Activated gamma-delta T cell treated with anti-CD3 and anti-CD28 coated beads, Interleukin-2, amount 50 U/mL, for 16 hours (primary cell): ENCODE measurements at regions not wholly inside any gene's neighbourhood (a gene's known extent, or its start where the extent isn't known, plus 50 kb on each side); places are given as distances from the start of the nearest gene placed in this dataset.

ENCODE experiments used
- DNase-seq: peaks from one replicate; pipeline ENCODE4 v3.0.0-alpha.2; 2020; ENCODE audit warnings: low read depth

- no peak for DNase-seq
These were observed 225.6 kb upstream of the HMGA2 start for GRCh38 chr12:65598688-65599087.

- DNase-seq = no peak
These were observed 222.1 kb upstream of the HMGA2 start for GRCh38 chr12:65602253-65602609.

DNA sequence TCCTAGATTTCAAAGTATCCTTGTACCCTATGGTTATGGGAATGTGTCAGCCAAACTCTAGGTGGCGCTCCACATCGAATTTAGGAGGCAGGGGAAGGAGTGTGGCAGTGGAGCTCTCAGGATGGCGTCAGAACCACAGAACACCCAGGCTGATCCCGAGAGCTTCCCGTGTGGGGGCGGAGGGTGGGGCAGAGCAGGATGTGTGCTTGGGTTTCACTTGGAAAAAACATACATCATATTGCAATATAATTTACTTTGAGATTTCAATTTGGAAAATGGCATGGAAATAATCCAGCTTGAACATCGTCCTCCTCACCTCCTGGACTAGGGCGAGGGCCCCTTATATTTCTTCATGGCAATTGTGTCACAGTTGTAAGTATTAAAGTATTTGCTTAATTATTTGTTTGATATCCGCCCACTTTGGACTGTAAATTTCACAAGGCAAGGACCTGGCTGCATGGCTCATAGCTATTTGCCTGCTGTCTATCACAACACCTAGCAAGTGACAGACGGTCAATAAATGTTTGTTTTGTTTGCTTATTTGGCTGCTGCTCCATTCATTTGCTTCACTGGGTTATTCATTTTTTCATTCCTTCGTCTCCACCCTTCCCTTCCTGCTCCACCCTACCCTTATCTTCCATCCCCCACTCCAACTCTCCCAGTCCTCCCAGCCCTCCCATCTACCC, 221.5 kb upstream of the HMGA2 start:
- no peak for DNase-seq

DNA sequence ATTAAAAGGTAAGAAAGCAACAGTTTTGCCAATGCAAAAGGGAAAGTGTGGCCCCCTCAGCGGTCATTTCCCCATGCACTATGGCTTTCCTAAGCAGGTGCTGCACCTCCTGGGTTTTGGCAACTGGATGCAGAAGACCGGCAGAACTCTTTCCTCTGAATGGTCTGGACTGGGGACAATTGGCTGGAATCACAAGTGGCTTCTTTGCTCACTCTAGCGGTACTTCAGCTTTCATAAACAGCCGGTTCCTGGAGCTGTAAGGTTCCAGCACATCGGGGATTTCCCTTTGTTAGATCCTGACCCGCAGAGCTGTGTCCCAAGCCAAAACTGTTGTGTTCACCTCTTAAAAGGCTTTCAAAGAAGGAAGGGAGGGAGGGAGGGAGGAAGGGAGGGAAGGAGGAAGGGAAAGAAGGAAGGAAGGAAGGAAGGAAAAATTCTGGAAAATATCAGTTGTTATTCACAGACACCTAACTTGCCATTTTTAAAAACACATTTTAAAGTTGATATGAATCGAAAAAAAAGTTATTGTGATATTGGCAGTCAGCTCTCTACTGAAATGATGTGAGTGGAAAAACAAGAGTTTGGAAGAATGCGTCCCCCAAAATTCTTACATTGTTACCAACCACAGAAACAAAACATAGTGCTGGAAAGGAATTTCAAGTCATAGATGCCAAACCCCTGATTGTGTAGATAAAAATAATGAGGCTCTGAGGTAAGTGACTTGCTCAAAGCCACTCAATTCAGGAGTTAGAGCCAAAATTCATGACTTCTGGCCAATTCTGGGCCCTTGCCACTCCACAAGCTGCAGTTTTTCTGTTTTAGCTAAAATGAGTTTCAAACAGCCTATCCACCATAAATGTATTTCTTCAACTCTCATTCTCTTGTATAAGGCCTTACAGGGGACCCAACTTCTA, 220.6 kb upstream of the HMGA2 start:
- DNase-seq = no peak

DNA sequence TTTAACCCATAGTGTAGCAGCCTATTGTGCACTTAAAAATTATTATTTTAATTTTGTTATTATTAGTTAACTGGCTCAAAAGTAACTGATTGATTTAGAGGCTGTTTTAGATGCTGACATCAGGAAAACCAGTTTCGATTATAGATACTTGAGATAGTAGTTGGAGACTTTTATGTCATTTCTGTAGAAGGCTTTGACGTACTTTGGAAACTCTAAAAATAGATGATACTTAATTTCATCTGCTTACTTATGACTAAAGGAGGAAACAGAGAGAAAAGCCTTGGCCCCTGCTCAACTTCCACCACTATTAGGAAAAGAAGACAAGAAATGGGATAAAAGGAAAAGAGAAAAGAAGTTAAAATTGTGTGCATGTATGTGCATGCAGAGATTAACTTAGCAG, 219.3 kb upstream of the HMGA2 start:
- no peak for DNase-seq

DNA sequence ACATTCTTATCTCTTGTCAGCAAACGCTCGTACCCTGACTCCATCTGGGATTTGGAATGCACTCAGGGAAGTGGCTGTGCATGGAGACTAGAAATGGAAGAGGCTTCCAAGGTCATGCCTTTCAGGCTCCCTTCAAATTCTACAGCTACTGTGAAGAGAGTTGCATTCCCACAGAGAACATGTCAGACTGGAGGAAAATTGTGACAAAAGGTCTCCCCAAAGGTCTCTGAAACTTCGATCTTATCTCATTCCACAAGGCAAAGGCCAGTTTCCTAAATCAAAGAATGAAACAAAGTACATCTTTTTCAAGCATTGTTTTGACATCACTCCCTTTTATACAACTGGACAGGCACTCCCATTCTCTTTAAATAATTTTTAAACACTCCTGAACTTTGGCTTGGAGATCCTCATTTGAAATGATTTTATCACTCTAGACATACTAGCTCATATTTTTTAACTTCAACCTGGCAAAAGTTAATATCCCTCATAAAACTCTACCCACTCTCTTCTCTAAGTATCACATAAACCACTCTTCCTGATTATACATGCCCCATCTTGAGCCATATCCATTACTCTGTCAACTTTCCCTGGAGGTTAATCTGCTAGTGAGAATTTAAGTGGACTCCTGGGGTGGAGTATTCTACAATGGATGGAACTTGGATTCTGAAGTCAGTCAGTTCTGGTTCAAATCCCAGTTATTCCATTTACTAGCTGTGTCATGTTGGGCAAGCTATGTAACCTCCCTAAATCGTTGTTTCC, 218.1 kb upstream of the HMGA2 start:
- DNase-seq = no peak

DNA sequence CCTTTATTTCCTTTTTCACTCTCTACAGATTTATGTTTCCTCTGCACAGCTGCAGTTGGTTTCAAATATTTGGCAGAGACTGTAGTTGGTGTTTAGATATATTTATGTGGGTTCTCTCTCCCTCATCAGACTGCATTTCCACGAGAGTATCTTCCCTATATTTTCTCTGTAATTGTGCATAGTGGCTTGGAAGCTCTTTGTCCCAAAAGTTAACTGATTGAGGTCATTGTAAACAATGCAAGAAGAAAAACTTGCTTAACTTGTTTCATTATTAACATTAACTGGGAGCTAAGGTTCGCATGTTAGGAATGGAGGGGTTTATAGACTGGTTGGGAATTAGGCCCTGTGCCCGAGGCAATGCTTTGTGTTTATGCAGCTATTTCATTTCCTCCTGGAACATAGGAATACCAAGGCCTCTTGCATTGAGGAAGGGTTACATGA, 216.9 kb upstream of the HMGA2 start:
- DNase-seq = no peak

- DNase-seq = no peak
These were observed 215.9 kb upstream of the HMGA2 start for GRCh38 chr12:65608319-65608916.

- no peak for DNase-seq
These were observed 214.9 kb upstream of the HMGA2 start for GRCh38 chr12:65609359-65609771.

GRCh38 chr12:65611396-65611795, 212.9 kb upstream of the HMGA2 start:
- no peak for DNase-seq

DNA sequence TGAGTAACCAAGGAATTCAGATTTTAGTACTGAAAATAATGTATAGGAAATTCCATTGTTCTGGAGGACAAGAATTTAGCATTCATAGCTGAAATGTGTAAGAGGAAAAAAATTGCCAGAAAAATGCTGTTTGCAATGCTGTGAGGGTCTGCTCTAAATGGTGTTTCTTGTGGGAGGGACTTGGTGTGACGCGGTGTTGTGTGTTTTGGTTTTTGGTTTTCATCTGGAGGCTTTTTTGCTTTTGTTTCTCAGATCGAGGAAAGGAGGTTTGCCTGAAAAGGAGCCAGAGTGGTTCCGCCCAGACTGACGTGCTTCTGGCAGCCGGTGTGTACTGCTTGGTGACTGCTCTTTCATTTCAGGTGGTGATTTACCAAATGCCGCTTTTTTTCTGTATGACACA, 211.8 kb upstream of the HMGA2 start:
- DNase-seq = no peak

GRCh38 chr12:65613692-65614091, 210.6 kb upstream of the HMGA2 start:
- DNase-seq = no peak

GRCh38 chr12:65614259-65614889, 209.9 kb upstream of the HMGA2 start:
- no peak for DNase-seq

GRCh38 chr12:65615118-65615517, 209.2 kb upstream of the HMGA2 start:
- no peak for DNase-seq

DNA sequence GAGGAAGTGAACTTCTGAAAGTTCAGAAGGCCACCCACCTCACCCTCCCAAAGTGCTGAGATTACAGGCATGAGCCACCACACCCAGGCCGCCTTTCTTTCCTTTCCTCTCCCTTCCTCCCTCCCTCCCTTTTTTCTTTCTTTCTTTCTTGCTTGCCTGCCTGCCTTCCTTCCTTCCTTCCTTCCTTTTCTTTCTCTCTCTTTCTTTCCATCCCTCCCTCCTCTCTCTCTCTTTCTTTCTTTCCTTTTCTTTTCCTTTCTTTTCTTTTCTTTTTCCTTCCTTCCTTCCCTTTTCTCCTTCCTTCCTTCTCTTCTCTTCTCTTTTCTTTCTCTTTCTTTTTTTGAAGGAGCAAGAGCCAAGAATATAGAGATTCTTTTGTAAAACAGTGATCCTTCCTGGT, 208.3 kb upstream of the HMGA2 start:
- DNase-seq = no peak

GRCh38 chr12:65618588-65618987, 205.7 kb upstream of the HMGA2 start:
- no peak for DNase-seq

GRCh38 chr12:65619018-65619417, 205.3 kb upstream of the HMGA2 start:
- no peak for DNase-seq

- DNase-seq = no peak
These were observed 204.2 kb upstream of the HMGA2 start for GRCh38 chr12:65620046-65620445.

DNA sequence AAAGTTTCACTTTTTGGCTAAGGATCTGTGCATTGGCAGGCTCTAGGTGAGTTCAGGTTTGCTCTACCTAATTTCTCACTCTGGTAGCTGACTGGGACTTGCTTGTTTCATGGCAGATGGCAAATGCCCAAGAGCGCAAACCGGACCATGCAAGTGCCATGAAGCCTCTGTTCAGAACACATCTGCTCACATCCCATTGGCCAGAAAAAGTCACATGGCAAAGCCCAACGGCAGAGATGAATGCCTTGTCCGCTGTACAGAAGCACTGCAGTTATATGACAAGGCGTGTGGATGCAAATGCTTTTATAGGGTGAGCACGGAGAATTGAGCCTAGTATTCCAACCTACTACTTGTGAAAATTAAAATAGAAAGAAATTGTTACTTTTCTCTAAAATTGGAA, 202.2 kb upstream of the HMGA2 start:
- DNase-seq = no peak

DNA sequence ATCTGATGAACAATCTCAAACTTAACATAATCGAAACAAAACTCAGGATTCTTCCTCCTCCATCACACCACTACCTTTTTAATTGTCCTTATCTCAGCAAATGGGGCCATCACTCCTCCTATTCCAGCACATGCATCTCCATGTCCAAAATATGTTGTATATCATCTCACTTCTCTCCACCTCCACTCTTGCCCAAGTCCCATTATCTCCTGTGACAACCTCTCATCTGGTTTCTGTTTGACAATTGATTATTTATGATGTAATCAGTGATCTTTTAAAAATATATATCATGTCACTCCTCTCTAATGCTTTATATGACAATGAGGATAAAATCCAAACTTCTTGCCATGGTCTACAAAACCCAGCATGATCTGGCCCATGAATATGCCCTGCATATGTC, 200.8 kb upstream of the HMGA2 start:
- DNase-seq = no peak

GRCh38 chr12:65624554-65625086, 199.7 kb upstream of the HMGA2 start:
- no peak for DNase-seq

- DNase-seq = no peak
These were observed 196.2 kb upstream of the HMGA2 start for GRCh38 chr12:65628061-65628460.
